OCI-M1 (cell line): ENCODE measurements at regions not wholly inside any gene's neighbourhood (a gene's known extent, or its start where the extent isn't known, plus 50 kb on each side); places are given as distances from the start of the nearest gene placed in this dataset.

Source experiments
- DNase-seq: peaks from one replicate; lab custom pipeline; 2025; lab: John Stamatoyannopoulos, UW

DNA sequence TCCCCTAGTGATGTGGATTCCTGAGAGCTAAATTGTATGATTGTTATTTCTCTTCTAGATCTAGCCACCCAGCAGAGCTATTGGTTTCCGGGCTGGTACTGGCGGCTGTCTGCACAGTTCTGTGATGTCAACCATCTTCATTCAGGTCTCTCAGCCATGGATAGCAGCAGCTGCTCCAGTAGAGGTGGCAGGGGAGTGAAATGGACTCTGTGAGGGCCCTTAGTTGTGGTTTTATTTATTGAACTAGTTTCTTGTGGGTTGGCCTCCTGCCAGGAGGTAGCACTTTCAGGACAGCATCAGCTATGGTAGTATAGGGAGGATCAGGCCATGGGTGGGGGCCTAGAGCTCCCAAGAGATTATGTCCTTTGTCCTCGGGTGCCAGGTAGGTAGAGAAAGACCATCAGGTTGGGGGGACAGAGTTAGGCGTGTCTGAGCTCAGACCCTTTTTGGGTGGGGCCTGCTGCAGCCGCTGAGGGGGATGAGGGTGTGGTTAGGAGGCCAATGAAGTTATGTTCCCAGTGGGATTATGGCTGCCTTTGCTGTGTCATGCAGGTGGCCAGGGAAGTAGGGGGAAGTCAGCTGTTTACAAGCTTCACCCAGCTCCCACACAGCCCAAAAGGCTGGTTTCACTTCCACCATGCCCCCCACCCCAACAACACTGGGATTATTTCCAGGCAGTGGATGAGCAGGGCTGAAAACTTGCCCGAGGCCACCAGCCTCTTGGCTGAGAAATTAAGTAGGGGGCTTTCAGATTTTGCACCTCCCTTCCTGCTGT lies 55.1 kb upstream of the RGS4 start:
- peak; percentile 37 for DNase-seq

DNA sequence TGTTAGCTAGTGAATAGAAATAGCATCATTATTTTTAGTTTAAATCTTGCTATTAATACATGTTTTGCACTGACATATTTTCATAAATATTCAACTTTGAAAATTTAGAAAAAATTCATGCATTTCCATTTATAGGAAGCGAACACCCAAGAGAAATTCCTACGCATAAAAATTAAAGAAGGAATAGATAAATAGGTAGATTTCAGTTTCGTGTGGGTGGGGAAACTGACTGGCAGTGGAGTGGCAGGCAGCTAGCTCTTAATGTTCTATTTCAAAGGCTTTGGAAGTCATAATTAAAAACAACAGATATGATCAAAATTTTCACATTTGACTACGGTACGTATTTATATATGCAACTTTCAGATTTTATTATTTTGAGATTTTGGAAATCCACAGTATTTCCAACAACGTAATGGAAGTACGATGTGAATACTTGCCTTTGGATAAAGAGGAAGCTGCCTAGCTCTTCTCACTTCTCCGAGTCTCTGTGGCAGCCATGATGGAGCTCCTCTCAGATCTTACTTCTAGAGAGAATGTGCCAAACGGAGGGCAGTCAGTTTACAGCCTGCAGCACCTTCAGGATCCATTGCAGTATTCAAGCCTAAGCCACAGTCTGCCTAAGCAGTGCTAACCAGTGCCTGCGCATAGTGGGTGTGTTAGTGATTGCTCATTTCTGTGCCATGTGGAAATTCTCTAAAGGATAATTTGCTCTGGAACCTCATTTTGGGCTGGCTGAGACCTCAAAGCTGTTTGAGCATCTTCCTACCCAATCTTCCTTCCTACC lies 62.9 kb upstream of the RGS4 start:
- no peak for DNase-seq

DNA sequence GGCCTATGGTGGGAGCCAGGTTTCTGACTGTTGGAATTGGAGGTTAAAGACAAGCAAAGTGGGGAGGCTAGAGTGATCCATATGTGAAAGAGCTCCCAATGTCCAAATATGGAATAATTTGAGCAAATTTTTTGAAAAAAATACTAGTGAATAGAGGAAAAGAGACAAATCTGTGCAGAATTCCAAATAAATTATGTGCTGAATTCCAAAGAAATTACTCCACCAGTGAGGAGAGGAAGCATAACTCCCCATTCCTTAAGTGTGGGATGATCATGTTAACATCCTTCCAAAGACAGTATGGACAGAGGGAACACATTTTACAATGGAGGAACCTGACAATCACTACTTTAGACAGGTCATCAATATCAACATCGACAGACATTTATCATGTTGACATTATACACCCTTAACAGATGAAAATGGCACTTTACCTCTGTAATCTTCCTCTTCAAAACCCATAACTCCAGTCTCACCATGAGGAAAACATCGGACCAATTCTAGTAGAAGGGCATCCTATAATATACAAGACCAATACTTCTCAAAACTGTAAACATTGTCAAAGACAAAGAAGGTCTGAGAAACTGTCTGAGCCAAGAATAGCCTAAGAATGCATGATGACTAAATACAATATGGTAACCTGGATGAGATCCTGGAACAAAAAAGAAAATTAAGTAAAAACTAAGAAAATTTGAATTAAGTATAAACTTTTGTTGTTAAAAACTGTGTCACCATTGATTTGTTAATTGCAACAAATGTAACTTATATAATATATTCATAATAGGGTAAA lies 71.5 kb upstream of the RGS4 start:
- DNase-seq = no peak

DNA sequence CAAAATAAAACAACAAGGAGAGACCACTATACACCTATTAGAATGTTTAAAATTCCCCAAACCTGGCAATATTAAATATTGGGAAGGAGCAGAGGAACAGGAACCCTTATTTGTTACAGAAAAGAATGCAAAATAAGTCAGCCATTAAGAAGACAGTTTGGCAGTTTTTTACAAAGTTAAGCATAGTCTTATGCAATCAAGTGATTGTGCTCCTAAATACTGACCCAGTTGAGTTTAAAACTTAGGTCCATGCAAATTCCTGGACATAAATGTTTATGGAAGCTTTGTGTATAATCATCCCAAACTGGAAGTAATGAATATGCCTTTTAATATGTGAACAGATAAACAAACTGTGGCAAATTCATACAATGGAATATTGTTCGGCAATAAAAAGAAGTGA lies 72.9 kb upstream of the RGS4 start:
- no peak for DNase-seq

GRCh38 chr1:162994921-162995320 lies 74.2 kb upstream of the RGS4 start:
- DNase-seq = no peak

GRCh38 chr1:162993846-162994245 lies 75.3 kb upstream of the RGS4 start:
- DNase-seq = no peak

DNA sequence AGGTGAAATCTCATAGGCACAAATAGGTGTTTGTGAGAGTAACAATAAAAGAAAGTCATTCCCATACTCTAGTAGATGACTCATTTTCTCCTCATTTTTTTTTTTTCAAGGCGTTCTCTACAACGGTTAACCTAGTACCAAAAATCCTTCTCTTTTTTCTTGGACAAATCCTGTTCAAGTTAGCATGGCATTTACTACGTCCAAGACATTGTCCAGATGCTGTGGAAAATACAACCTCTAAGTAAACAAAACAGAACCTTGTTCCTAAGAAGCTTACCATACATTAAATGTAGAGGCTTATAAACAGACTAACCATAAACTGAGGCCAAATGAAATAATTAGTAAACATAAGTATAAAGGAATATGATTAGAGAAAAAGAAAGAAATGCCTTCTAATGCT lies 76.2 kb upstream of the RGS4 start:
- no peak for DNase-seq

GRCh38 chr1:162991444-162991843 lies 77.7 kb upstream of the RGS4 start:
- no peak for DNase-seq

- no peak for DNase-seq
Measured at GRCh38 chr1:162990665-162991064, 78.5 kb upstream of the RGS4 start.

DNA sequence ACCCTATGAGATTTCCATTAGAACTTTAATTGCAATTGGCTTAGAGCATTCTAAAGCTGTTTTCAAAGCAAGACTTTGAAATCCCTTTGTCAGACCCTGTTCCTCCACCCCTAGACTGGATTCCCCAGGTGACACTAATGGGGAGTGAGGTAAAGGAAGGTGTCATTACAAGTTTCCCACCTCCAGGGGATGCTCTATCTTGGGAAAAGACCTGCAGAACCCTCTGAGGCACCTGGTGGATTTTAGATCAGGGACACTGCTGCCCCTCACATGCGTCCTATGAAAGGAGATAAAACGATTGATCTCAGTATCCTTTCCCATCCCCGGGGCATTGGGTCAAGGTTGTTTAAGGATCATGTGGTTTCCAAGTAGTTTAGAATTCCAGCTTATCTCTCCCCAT lies 80.3 kb upstream of the RGS4 start:
- no peak for DNase-seq

DNA sequence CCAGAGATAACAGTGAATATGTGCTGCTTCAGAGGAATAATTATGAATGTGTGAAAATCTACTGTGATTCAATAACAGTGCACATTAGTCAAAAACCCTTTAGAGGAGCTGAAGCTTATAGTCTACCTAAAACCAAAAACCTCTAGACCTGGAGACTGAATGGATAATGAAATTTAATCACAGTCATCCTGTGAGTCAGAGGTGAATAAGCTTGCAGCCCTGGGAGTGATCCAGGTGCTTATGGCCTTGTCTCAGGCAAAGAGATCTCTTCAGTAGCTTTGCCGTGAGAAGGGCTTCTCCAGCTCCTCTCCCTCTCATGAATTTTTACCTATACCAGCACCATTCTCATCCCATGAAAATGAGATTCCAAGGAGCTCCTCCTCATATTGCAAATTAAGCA lies 81.3 kb upstream of the RGS4 start:
- no peak for DNase-seq

- no peak for DNase-seq
Measured at GRCh38 chr1:162985816-162986435, 83.2 kb upstream of the RGS4 start.

GRCh38 chr1:162984699-162985098 lies 84.5 kb upstream of the RGS4 start:
- no peak for DNase-seq

GRCh38 chr1:162983671-162984425 lies 85.3 kb upstream of the RGS4 start:
- no peak for DNase-seq

GRCh38 chr1:162982364-162982763 lies 86.8 kb upstream of the RGS4 start:
- no peak for DNase-seq

GRCh38 chr1:162977944-162978568 lies 91.1 kb upstream of the RGS4 start:
- DNase-seq = no peak

- no peak for DNase-seq
Measured at GRCh38 chr1:162976628-162977027, 92.5 kb upstream of the RGS4 start.

GRCh38 chr1:162974810-162975209 lies 94.4 kb upstream of the RGS4 start:
- no peak for DNase-seq

GRCh38 chr1:162973381-162973795 lies 95.8 kb upstream of the RGS4 start:
- no peak for DNase-seq

GRCh38 chr1:162972773-162973172 lies 96.4 kb upstream of the RGS4 start:
- DNase-seq = no peak

GRCh38 chr1:162970021-162970420 lies 99.1 kb upstream of the RGS4 start:
- DNase-seq = no peak
